ENCODE measurements at regions not wholly inside any gene's neighbourhood (a gene's known extent, or its start where the extent isn't known, plus 50 kb on each side); places are given as distances from the start of the nearest gene placed in this dataset.

GRCh38 chr6:14460556-14460955, 343.0 kb downstream of the CD83 start:
- no peaks in the 10 kb centered on the region for H3K36me3 ChIP-seq (replicated peaks)
- no peaks in the 10 kb centered on the region for H3K27me3 ChIP-seq (replicated peaks)
- in situ Hi-C loops (cut with HindIII; ENCODE audit: low pct_ligation_motif_present, low sequenced_read_pairs): no loop called here
- no peak for DNase-seq
- H3K27ac ChIP-seq: no peak overlapping the region
- TF ChIP-seq, protein P1, sequence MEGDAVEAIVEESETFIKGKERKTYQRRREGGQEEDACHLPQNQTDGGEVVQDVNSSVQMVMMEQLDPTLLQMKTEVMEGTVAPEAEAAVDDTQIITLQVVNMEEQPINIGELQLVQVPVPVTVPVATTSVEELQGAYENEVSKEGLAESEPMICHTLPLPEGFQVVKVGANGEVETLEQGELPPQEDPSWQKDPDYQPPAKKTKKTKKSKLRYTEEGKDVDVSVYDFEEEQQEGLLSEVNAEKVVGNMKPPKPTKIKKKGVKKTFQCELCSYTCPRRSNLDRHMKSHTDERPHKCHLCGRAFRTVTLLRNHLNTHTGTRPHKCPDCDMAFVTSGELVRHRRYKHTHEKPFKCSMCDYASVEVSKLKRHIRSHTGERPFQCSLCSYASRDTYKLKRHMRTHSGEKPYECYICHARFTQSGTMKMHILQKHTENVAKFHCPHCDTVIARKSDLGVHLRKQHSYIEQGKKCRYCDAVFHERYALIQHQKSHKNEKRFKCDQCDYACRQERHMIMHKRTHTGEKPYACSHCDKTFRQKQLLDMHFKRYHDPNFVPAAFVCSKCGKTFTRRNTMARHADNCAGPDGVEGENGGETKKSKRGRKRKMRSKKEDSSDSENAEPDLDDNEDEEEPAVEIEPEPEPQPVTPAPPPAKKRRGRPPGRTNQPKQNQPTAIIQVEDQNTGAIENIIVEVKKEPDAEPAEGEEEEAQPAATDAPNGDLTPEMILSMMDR (IDR thresholded peaks at IDR 0.05; ENCODE audit: low read depth, low read length, missing control alignments): no peak
- H3K4me3 ChIP-seq (ENCODE audit: low read depth, low read length): no peak overlapping the region

- TF ChIP-seq, protein P1 (IDR thresholded peaks at IDR 0.05; ENCODE audit: low read depth, low read length, missing control alignments): no peak
- Histone ChIP-seq H3K27me3 (replicated peaks) (no peaks in the 10 kb centered on the region), H3K4me3 (ENCODE audit: low read depth, low read length) (no peak overlapping the region), H3K27ac (no peak overlapping the region), H3K36me3 (replicated peaks) (no peaks in the 10 kb centered on the region)
- in situ Hi-C loops (cut with HindIII; ENCODE audit: low pct_ligation_motif_present, low sequenced_read_pairs): no loop called here
- DNase-seq: no peak
These were observed 344.6 kb downstream of the CD83 start for GRCh38 chr6:14462135-14462534.

DNA sequence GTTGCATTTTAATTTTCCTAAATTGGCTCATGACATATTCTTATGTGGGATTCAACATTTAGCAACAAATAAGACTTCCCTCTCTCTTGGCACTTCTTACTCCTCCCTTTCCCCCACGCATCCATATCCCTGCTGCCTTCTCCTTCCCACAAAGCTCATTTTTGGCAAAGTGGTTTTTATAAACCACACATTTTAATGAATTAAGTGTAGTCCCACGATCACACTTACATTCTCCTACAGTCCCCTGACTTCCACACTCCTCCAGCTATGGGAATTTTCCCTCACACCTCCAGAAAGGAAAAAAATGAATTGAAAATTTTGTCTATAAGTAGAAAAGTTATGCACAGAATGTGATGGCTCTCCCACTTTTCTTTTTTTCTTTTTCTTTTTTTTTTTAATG, 345.0 kb downstream of the CD83 start:
- TF ChIP-seq, protein P1 (IDR thresholded peaks at IDR 0.05; ENCODE audit: low read depth, low read length, missing control alignments): no peak
- Histone ChIP-seq H3K27ac (no peak overlapping the region), H3K36me3 (replicated peaks) (no peaks in the 10 kb centered on the region), H3K4me3 (ENCODE audit: low read depth, low read length) (no peak overlapping the region), H3K27me3 (replicated peaks) (no peaks in the 10 kb centered on the region)
- in situ Hi-C loops (cut with HindIII; ENCODE audit: low pct_ligation_motif_present, low sequenced_read_pairs): no loop called here
- no peak for DNase-seq

GRCh38 chr6:14463110-14463509, 345.5 kb downstream of the CD83 start:
- DNase-seq: no peak
- Histone ChIP-seq H3K4me3 (ENCODE audit: low read depth, low read length) (no peak overlapping the region), H3K27ac (no peak overlapping the region), H3K36me3 (replicated peaks) (no peaks in the 10 kb centered on the region), H3K27me3 (replicated peaks) (no peaks in the 10 kb centered on the region)
- in situ Hi-C loops (cut with HindIII; ENCODE audit: low pct_ligation_motif_present, low sequenced_read_pairs): no loop called here
- TF ChIP-seq, protein P1 (IDR thresholded peaks at IDR 0.05; ENCODE audit: low read depth, low read length, missing control alignments): no peak

DNA sequence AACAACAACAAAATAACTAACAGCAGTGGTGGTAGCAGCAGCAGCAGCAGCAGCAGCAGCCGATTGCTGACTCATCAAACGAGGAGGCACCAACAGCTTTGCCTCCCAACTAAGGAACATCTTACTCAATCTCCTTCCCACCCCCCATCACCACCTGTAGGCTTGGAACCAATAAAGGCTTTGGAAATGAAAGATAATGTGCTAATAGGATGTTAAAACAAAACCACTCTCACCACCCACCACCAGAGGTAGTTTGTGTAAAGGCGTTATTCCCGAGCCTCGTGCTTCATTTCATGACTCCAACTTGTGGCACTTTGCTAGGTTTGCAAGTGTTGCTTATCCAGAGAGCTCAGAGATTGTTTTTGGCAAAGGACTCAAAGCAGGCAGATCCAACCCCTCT, 346.5 kb downstream of the CD83 start:
- TF ChIP-seq, protein P1 (IDR thresholded peaks at IDR 0.05; ENCODE audit: low read depth, low read length, missing control alignments): peak; percentile 14
- DNase-seq: no peak
- H3K27ac ChIP-seq: no peak overlapping the region
- H3K27me3 ChIP-seq (replicated peaks): no peaks in the 10 kb centered on the region
- in situ Hi-C loops (cut with HindIII; ENCODE audit: low pct_ligation_motif_present, low sequenced_read_pairs): no loop called here
- H3K4me3 ChIP-seq (ENCODE audit: low read depth, low read length): no peak overlapping the region
- H3K36me3 ChIP-seq (replicated peaks): no peaks in the 10 kb centered on the region

DNA sequence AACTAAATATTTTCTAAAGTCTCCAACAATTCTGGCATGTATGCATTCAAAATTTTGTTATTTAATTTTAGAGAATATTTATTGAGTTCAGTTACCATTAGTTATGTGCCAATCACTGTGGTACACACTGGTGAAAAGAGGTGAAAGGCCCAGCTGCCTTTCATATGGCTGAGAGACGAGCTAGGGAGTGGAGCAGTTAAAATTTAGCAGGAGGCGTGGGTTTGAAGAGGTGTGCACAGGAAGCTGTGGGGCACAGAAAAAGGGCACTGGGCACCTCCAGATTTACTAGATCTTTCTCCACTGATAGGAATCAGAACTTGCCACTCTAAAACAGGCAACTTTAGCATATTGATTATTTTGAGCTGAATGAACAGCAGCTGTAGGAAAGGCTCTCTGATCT, 347.1 kb downstream of the CD83 start:
- Histone ChIP-seq H3K27me3 (replicated peaks) (no peaks in the 10 kb centered on the region), H3K27ac (no peak overlapping the region), H3K36me3 (replicated peaks) (no peaks in the 10 kb centered on the region), H3K4me3 (ENCODE audit: low read depth, low read length) (no peak overlapping the region)
- no peak for DNase-seq
- TF ChIP-seq, protein P1 (IDR thresholded peaks at IDR 0.05; ENCODE audit: low read depth, low read length, missing control alignments): no peak
- in situ Hi-C loops (cut with HindIII; ENCODE audit: low pct_ligation_motif_present, low sequenced_read_pairs): no loop called here
